Sigmoid colon (tissue), 6 donors: ENCODE measurements at regions not wholly inside any gene's neighbourhood (a gene's known extent, or its start where the extent isn't known, plus 50 kb on each side); places are given as distances from the start of the nearest gene placed in this dataset.
"Not testable (repeated sequence)": the region's sequence is repeated elsewhere in the genome, so short reads cannot be mapped to it uniquely, and the experiment has no call there.

ENCODE experiments used
- DNase-seq: peaks from one replicate; pipeline ENCODE4 v3.0.0-alpha.2; 2019
- H3K27ac ChIP-seq, 4 donors: fragments of 200-600 bp; sonication (generic); one replicate each; pipeline ENCODE4 v1.5.1; 2016 to 2019; ENCODE audit warnings: mild to moderate bottlenecking in 1 of 4
- H3K27me3 ChIP-seq, 3 donors: fragments of 200-600 bp; sonication (generic); one replicate each; pipeline ENCODE4 v1.5.1; 2019; ENCODE audit warnings: mild to moderate bottlenecking in 1 of 3
- H3K36me3 ChIP-seq, 4 donors: fragments of 200-600 bp; sonication (generic); one replicate each; pipeline ENCODE4 v1.5.1; 2016 to 2019
- H3K4me1 ChIP-seq, 4 donors: fragments of 200-600 bp; sonication (generic); one replicate each; pipeline ENCODE4 v1.5.1; 2017 to 2019
- H3K4me3 ChIP-seq, 4 donors: fragments of 200-600 bp; sonication (generic); one replicate each; pipeline ENCODE4 v1.5.1; 2017 to 2019; ENCODE audit warnings: mild to moderate bottlenecking in 2 of 4, moderate library complexity in 1 of 4
- H3K9me3 ChIP-seq, 4 donors: fragments of 200-600 bp in 3 of 4; sonication (generic) in 3 of 4; one replicate each; pipeline versions ENCODE4 v1.5.1 to v1.6.1; 2013 to 2019
- WGBS, 2 donors: extraction: QIAGEN DNeasy Blood & Tissue Kit; methylation state at CpG; one replicate each; pipeline ENCODE4 v1.1.7; 2013; 5-methylcytosine and 5-hydroxymethylcytosine counted together
- intact Hi-C: fragments of 100-400 bp; cut with DNase I; formaldehyde crosslinking; loops from one replicate; pipeline ENCODE4 v1.15.1; 2023
- donor health status: healthy with polysubstance abuse.
- donor health status: healthy.

DNA sequence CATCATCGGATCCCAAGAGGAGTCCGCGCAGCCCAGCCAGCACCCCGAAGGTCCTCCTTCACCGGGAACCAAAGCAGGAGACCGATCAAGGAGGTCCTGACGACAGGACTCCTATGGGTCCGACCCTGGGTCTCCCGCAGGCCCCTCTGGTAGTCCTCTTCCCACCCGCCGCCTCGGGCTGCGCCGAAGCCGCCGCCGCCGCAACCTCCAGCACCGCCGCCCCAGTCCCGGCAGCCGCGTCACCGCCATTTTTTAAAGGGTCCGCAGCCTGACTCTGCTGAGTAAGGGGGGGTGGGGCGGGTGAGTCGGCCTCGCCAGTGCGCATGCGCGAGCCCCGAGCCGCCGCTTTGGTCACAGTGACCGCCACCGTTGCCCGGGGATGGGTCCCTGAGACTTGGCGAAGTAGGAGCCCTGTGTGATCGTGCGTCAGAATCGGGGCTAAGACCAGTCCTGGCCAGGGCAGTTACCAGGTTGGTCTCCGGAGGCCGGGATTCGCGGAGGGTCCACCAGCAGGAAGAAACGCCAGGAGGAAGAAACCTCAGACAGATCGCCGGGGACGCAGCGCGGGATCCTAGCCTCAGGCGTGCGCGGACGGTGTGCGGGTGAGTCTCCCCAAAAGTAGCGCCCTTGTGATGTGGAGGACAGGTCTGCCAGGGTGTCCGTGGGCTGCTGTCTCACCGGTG is 1419.2 kb upstream of the PCDH10 start:
- DNase-seq, H3K4me1 ChIP-seq, H3K27me3 ChIP-seq, intact Hi-C loops, H3K9me3 ChIP-seq, H3K4me3 ChIP-seq, H3K36me3 ChIP-seq, H3K27ac ChIP-seq: not testable (repeated sequence)
- 92% methylated on average over 53 to 59 of the region's 59 CpGs for WGBS, 2 donors

DNA sequence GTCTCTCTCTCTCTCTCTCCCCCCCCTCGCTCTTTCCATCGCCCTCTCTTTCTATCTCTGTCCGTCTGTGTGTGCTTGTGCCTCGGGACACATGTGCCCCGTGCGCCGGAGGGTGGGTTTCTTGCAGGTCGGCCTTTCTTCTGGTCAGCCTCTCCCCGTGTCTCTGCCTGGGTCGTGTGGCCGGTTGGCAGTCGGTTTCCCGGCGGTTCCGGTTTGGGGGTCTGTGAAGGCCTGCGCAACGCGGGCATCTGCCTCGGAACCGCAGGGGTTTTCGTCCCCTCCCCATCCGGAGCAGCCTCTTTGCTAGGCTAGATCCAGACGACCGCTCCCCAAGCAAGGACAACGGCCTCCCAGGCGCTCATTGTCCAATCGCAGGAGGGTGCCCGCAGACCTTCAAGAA is 1418.5 kb upstream of the PCDH10 start:
- H3K4me1 ChIP-seq, H3K27me3 ChIP-seq, H3K4me3 ChIP-seq, H3K27ac ChIP-seq, intact Hi-C loops, H3K9me3 ChIP-seq, H3K36me3 ChIP-seq, DNase-seq: not testable (repeated sequence)
- WGBS, 2 donors = 94 to 96% methylated on average over 26 to 28 of the region's 28 CpGs

DNA sequence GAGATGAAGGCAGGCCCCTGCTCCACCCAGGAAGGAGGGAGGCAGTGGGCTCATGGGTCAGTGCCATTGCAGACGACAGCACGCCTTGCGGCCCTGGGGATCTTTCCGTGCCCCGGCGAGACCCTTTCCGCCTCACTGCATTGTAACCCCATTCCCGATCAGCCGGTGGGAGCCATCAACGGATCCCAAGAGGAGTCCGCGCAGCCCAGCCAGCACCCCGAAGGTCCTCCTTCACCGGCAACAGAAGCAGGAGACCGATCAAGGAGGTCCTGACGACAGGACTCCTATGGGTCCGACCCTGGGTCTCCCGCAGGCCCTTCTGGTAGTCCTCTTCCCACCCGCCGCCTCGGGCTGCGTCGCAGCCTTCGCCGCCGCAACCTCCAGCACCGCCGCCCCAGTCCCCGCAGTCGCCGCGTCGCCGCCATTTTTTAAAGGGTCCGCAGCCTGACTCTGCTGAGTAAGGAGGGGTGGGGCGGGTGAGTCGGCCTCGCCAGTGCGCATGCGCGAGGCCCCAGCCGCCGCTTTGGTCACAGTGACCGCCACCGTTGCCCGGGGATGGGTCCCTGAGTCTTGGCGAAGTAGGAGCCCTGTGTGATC is 1417.0 kb upstream of the PCDH10 start:
- H3K36me3 ChIP-seq, intact Hi-C loops, H3K4me3 ChIP-seq, H3K9me3 ChIP-seq, H3K27ac ChIP-seq, H3K4me1 ChIP-seq, DNase-seq, H3K27me3 ChIP-seq: not testable (repeated sequence)
- 96 to 97% methylated on average over 34 to 46 of the region's 47 CpGs for WGBS, 2 donors

DNA sequence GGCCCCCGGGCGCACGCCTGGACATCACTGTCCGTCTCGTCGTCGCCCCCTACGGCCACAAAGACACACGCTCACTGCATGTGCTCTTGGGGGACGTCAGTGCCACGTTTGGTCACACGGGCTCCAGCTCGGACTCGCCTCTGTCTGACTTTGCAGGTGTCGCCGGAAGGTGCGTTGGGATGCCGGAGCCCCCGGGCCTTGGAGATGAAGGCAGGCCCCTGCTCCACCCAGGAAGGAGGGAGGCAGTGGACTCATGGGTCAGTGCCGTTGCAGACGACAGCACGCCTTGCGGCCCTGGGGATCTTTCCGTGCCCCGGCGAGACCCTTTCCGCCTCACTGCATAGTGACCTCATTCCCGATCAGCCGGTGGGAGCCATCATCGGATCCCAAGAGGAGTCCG is 1414.8 kb upstream of the PCDH10 start:
- intact Hi-C loops, DNase-seq, H3K4me3 ChIP-seq, H3K9me3 ChIP-seq, H3K4me1 ChIP-seq, H3K27me3 ChIP-seq, H3K27ac ChIP-seq, H3K36me3 ChIP-seq: not testable (repeated sequence)
- WGBS, 2 donors = 68 to 93% methylated on average over 6 to 31 of the region's 31 CpGs

DNA sequence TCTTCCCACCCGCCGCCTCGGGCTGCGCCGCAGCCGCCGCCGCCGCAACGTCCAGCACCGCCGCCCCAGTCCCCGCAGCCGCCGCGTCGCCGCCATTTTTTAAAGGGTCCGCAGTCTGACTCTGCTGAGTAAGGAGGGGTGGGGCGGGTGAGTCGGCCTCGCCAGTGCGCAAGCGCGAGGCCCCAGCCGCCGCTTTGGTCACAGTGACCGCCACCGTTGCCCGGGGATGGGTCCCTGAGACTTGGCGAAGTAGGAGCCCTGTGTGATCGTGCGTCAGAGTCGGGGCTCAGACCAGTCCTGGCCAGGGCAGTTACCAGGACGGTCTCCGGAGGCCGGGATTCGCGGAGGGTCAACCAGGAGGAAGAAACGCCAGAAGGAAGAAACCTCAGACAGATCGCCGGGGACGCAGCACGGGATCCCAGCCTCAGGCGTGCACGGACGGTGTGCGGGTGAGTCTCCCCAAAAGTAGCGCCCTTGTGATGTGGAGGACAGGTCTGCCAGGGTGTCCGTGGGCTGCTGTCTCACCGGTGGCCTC is 1414.2 kb upstream of the PCDH10 start:
- H3K36me3 ChIP-seq, H3K4me1 ChIP-seq, H3K4me3 ChIP-seq, H3K9me3 ChIP-seq, DNase-seq, H3K27ac ChIP-seq, H3K27me3 ChIP-seq, intact Hi-C loops: not testable (repeated sequence)
- WGBS, 2 donors = 91 to 96% methylated on average over 17 to 49 of the region's 51 CpGs

DNA sequence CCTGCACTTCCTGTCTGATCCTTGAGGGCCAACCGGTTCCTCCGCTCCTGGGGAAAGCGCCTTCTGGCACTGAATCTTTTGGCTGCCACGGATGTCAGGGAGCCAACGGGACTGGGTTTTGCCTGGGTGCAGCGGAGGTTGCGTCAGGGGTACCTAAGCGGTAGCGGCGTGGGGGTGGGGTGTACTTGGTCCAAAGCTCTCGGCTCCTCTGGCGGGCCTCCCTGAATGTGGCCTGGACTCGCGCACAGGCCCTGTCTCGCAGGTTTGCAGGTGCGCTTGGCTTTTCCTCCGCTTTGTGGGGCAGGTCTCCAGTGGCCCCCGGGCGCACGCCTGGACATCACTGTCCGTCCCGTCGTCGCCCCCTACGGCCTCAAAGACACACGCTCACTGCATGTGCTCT is 1410.1 kb upstream of the PCDH10 start:
- 95% methylated on average over 19 to 25 of the region's 26 CpGs for WGBS, 2 donors
- H3K9me3 ChIP-seq, intact Hi-C loops, H3K4me1 ChIP-seq, H3K27ac ChIP-seq, H3K36me3 ChIP-seq, H3K4me3 ChIP-seq, H3K27me3 ChIP-seq: not testable (repeated sequence)
- peak; percentile 40 for DNase-seq

DNA sequence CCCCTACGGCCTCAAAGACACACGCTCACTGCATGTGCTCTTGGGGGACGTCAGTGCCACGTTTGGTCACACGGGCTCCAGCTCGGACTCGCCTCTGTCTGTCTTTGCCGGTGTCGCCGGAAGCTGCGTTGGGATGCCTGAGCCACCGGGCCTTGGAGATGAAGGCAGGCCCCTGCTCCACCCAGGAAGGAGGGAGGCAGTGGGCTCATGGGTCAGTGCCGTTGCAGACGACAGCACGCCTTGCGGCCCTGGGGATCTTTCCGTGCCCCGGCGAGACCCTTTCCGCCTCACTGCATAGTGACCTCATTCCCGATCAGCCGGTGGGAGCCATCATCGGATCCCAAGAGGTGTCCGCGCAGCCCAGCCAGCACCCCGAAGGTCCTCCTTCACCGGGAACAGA is 1407.3 kb upstream of the PCDH10 start:
- H3K36me3 ChIP-seq, H3K27me3 ChIP-seq, H3K4me3 ChIP-seq, H3K9me3 ChIP-seq, H3K4me1 ChIP-seq, H3K27ac ChIP-seq, intact Hi-C loops: not testable (repeated sequence)
- DNase-seq = peak; percentile 20
- WGBS, 2 donors = 87 to 95% methylated on average over 6 to 18 of the region's 27 CpGs

DNA sequence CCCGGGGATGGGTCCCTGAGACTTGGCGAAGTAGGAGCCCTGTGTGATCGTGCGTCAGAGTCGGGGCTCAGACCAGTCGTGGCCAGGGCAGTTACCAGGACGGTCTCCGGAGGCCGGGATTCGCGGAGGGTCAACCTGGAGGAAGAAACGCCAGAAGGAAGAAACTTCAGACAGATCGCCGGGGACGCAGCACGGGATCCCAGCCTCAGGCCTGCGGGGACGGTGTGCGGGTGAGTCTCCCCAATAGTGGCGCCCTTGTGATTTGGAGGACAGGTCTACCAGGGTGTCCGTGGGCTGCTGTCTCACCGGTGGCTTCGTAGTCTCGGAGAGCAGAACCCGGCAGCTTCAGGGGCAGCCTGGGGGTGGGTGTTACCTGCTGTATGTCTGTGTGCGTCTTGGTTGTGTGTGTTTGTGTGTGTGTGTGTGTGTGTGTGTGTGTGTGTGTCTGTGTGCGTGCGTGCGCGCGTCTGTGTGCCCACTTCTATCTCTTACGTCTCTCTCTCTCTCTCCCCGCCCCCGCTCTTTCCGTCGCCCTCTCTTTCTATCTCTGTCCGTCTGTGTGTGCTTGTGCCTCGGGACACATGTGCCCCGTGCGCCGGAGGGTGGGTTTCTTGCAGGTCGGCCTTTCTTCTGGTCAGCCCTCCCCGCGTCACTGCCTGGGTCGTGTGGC is 1406.4 kb upstream of the PCDH10 start:
- peak; percentile 39 for DNase-seq
- H3K36me3 ChIP-seq, H3K9me3 ChIP-seq, H3K27me3 ChIP-seq, H3K4me1 ChIP-seq, intact Hi-C loops, H3K4me3 ChIP-seq, H3K27ac ChIP-seq: not testable (repeated sequence)
- 96 to 97% methylated on average over 26 to 44 of the region's 45 CpGs for WGBS, 2 donors

DNA sequence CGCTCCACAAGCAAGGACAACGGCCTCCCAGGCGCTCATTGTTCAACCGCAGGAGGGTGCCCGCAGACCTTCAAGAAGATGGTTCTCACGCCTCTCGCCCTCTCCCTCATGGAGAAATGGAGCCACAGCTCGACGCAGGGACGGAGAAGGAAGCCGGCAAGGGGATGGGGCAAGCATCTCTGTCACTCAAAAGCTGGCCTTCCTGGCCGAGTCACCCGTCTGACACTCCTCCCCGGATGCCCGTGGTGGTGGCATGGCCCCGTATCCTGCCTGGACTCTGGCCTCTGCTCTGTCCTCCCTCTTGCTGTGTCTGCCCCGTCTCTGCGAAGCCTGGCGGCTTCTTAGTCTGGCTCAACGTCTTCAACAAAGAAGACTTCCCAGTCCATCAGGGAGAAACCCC is 1405.7 kb upstream of the PCDH10 start:
- peak; percentile 21 for DNase-seq
- H3K27me3 ChIP-seq, intact Hi-C loops, H3K4me1 ChIP-seq, H3K36me3 ChIP-seq, H3K4me3 ChIP-seq, H3K27ac ChIP-seq, H3K9me3 ChIP-seq: not testable (repeated sequence)
- 91 to 93% methylated on average over 9 of the region's 20 CpGs for WGBS, 2 donors

DNA sequence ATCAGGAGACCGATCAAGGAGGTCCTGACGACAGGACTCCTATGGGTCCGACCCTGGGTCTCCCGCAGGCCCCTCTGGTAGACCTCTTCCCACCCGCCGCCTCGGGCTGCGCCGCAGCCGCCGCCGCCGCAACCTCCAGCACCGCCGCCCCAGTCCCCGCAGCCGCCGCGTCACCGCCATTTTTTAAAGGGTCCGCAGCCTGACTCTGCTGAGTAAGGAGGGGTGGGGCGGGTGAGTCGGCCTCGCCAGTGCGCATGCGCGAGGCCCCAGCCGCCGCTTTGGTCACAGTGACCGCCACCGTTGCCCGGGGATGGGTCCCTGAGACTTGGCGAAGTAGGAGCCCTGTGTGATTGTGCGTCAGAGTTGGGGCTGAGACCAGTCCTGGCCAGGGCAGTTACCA is 1401.9 kb upstream of the PCDH10 start:
- H3K4me1 ChIP-seq, H3K4me3 ChIP-seq, H3K27ac ChIP-seq, intact Hi-C loops, H3K9me3 ChIP-seq, H3K36me3 ChIP-seq, H3K27me3 ChIP-seq: not testable (repeated sequence)
- WGBS, 2 donors = 90 to 96% methylated on average over 18 to 22 of the region's 34 CpGs
- peak; percentile 58 for DNase-seq

DNA sequence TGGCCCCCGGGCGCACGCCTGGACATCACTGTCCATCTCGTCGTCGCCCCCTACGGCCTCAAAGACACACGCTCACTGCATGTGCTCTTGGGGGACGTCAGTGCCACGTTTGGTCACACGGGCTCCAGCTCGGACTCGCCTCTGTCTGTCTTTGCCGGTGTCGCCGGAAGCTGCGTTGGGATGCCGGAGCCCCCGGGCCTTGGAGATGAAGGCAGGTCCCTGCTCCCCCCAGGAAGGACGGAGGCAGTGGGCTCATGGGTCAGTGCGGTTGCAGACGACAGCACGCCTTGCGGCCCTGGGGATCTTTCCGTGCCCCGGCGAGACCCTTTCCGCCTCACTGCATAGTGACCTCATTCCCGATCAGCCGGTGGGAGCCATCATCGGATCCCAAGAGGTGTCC is 1399.9 kb upstream of the PCDH10 start:
- not testable (repeated sequence) for H3K36me3 ChIP-seq

DNA sequence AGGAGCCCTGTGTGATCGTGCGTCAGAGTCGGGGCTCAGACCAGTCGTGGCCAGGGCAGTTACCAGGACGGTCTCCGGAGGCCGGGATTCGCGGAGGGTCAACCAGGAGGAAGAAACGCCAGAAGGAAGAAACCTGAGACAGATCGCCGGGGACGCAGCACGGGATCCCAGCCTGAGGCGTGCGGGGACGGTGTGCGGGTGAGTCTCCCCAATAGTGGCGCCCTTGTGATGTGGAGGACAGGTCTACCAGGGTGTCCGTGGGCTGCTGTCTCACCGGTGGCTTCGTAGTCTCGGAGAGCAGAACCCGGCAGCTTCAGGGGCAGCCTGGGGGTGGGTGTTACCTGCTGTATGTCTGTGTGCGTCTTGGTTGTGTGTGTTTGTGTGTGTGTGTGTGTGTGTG is 1399.1 kb upstream of the PCDH10 start:
- H3K27me3 ChIP-seq, intact Hi-C loops, DNase-seq, H3K9me3 ChIP-seq, H3K36me3 ChIP-seq, H3K27ac ChIP-seq, H3K4me1 ChIP-seq, H3K4me3 ChIP-seq: not testable (repeated sequence)
- 88 to 94% methylated on average over 15 to 25 of the region's 25 CpGs for WGBS, 2 donors

More for the DNA sequence above, 1399.9 kb upstream of the PCDH10 start:
- intact Hi-C loops, H3K27me3 ChIP-seq, H3K9me3 ChIP-seq, DNase-seq, H3K27ac ChIP-seq, H3K4me3 ChIP-seq, H3K4me1 ChIP-seq: not testable (repeated sequence)
- WGBS, 2 donors = 91 to 96% methylated on average over 11 to 19 of the region's 31 CpGs

DNA sequence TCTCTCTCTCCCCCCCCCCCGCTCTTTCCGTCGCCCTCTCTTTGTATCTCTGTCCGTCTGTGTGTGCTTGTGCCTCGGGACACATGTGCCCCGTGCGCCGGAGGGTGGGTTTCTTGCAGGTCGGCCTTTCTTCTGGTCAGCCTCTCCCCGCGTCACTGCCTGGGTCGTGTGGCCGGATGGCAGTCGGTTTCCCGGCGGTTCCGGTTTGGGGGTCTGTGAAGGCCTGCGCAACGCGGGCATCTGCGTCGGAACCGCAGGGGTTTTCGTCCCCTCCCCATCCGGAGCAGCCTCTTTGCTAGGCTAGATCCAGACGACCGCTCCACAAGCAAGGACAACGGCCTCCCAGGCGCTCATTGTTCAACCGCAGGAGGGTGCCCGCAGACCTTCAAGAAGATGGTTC is 1398.6 kb upstream of the PCDH10 start:
- intact Hi-C loops, H3K27ac ChIP-seq, H3K4me1 ChIP-seq, DNase-seq, H3K4me3 ChIP-seq, H3K27me3 ChIP-seq, H3K36me3 ChIP-seq, H3K9me3 ChIP-seq: not testable (repeated sequence)
- WGBS, 2 donors = 97% methylated on average over 22 to 26 of the region's 31 CpGs
